Endothelial cell of umbilical vein (primary cell): ENCODE measurements at regions not wholly inside any gene's neighbourhood (a gene's known extent, or its start where the extent isn't known, plus 50 kb on each side); places are given as distances from the start of the nearest gene placed in this dataset.

Experiments
- BruUV-seq: library from RNA; stranded (reverse); fragments of 400-500 nt; replicated peaks from 2 replicates; lab custom pipeline; 2021; lab: Mats Ljungman, UMichigan
- CTCF ChIA-PET: fragments of 300-600, 350-600 bp; sonication (Branson Sonifier 250); formaldehyde crosslinking; loops from one replicate; lab custom pipeline; 2021; ENCODE audit warnings: antibody characterized with exemption, inconsistent platforms; lab: Charles Lee
- POLR2A ChIA-PET: fragments of 300-600, 350-600 bp; sonication (Branson Sonifier 250); formaldehyde crosslinking; loops from one replicate; lab custom pipeline; 2021; ENCODE audit warnings: antibody characterized with exemption, inconsistent platforms; lab: Charles Lee
- DNase-seq: peaks from one replicate; pipeline ENCODE4 v3.0.0-alpha.2; 2011; ENCODE audit warnings: low read depth, low spot score
- FAIRE-seq: peaks from 2 replicates; lab custom pipeline; 2011; peaks lifted over from hg19 to GRCh38; lab: Jason Lieb, UNC
- H2AFZ ChIP-seq: 2 replicates; pipeline ENCODE4 v1.6.0; 2012; ENCODE audit warnings: low read depth, low read length, control low read depth, inconsistent platforms
- H3K27ac ChIP-seq: 2 replicates; pipeline ENCODE4 v1.5.1; 2011; ENCODE audit warnings: low read depth, mild to moderate bottlenecking, control low read depth, low read length, moderate library complexity; ENCODE audit not compliant: insufficient read depth
- H3K27me3 ChIP-seq, 2 experiments: 2 replicates each; pipeline versions ENCODE4 v1.6.0 to v1.6.1; 2011; ENCODE audit warnings: low read length in 2 of 2, mixed read lengths in 1 of 2; ENCODE audit not compliant: control insufficient read depth in 2 of 2, insufficient read depth in 2 of 2
- H3K36me3 ChIP-seq, 2 experiments: 2 replicates in 1 of 2; 3 replicates in 1 of 2; pipeline ENCODE4 v1.5.1; 2011; ENCODE audit warnings: low read length in 2 of 2, mild to moderate bottlenecking in 1 of 2, moderate library complexity in 1 of 2; ENCODE audit not compliant: control insufficient read depth in 2 of 2, insufficient read depth in 2 of 2; ENCODE audit errors: extremely low read depth in 1 of 2
- H3K4me1 ChIP-seq: 3 replicates; pipeline ENCODE4 v1.5.1; 2011; ENCODE audit warnings: mild to moderate bottlenecking, low read length; ENCODE audit not compliant: control insufficient read depth, insufficient read depth; ENCODE audit errors: extremely low read depth
- H3K4me2 ChIP-seq: 2 replicates; pipeline ENCODE4 v1.6.1; 2011; ENCODE audit warnings: low read length, control low read depth, mixed read lengths; ENCODE audit not compliant: insufficient read depth
- H3K4me3 ChIP-seq, 3 experiments: fragments of 200-600 bp in 1 of 3; sonication (generic), shearing (Covaris generic) in 1 of 3; replicated peaks in 1 of 3; 2 replicates each; pipeline ENCODE4 v1.5.1; 2011 to 2016; ENCODE audit warnings: control low read depth in 3 of 3, low read length in 3 of 3, mild to moderate bottlenecking in 2 of 3, inconsistent platforms in 1 of 3, low read depth in 1 of 3, moderate library complexity in 1 of 3; ENCODE audit not compliant: insufficient read depth in 1 of 3
- H3K79me2 ChIP-seq: 2 replicates; pipeline ENCODE4 v1.6.0; 2012; ENCODE audit warnings: low read length, inconsistent platforms; ENCODE audit not compliant: control insufficient read depth, insufficient read depth
- H3K9ac ChIP-seq: replicated peaks from 2 replicates; pipeline ENCODE3; 2011; ENCODE audit warnings: low read length, control low read depth; ENCODE audit not compliant: insufficient read depth; ENCODE audit errors: extremely low read depth
- H3K9me1 ChIP-seq: replicated peaks from 3 replicates; pipeline ENCODE4 v1.6.0; 2011; ENCODE audit warnings: mild to moderate bottlenecking, low read length; ENCODE audit not compliant: control insufficient read depth, insufficient read depth; ENCODE audit errors: extremely low read depth
- H3K9me3 ChIP-seq: replicated peaks from 2 replicates; pipeline ENCODE4 v1.5.1; 2012; ENCODE audit warnings: low read length, inconsistent platforms; ENCODE audit not compliant: control insufficient read depth, insufficient read depth
- H4K20me1 ChIP-seq: replicated peaks from 2 replicates; pipeline ENCODE3; 2011; ENCODE audit warnings: mild to moderate bottlenecking, low read length; ENCODE audit not compliant: control insufficient read depth, insufficient read depth; ENCODE audit errors: extremely low read depth
- CTCF ChIP-seq, 2 donors: IDR thresholded peaks; 1 replicate in 1 of 2; 2 replicates in 1 of 2; pipeline ENCODE4 v1.5.1; 2011; ENCODE audit warnings: low read length in 2 of 2, mild to moderate bottlenecking in 2 of 2, moderate library complexity in 2 of 2, control low read depth in 1 of 2, inconsistent platforms in 1 of 2, low read depth in 1 of 2; ENCODE audit not compliant: insufficient read depth in 1 of 2; ENCODE audit errors: extremely low read depth in 1 of 2
- EZH2 ChIP-seq: IDR thresholded peaks from 2 replicates; pipeline ENCODE4 v1.6.1; 2012; ENCODE audit warnings: borderline replicate concordance, low read depth, mild to moderate bottlenecking, moderate library complexity, low read length, inconsistent platforms; ENCODE audit not compliant: severe bottlenecking
- FOS ChIP-seq: IDR thresholded peaks from 2 replicates; pipeline ENCODE4 v1.6.1; 2011; ENCODE audit warnings: mild to moderate bottlenecking, low read length, moderate library complexity, borderline replicate concordance; ENCODE audit not compliant: insufficient read depth
- GATA2 ChIP-seq: IDR thresholded peaks from 2 replicates; pipeline ENCODE4 v1.7.0; 2011; ENCODE audit warnings: low read depth, mild to moderate bottlenecking, moderate library complexity, mixed read lengths, low read length; ENCODE audit not compliant: insufficient read length, insufficient read depth
- JUN ChIP-seq: IDR thresholded peaks from 2 replicates; pipeline ENCODE4 v1.6.1; 2011; ENCODE audit warnings: borderline replicate concordance, low read depth; ENCODE audit not compliant: insufficient read length, insufficient read depth
- MAX ChIP-seq: IDR thresholded peaks from 2 replicates; pipeline ENCODE4 v1.6.1; 2011; ENCODE audit not compliant: insufficient read depth, insufficient read length
- MYC ChIP-seq: IDR thresholded peaks from one replicate; pipeline ENCODE4 v1.6.1; 2011; ENCODE audit warnings: mild to moderate bottlenecking, low read depth, low read length
- POLR2A ChIP-seq: IDR thresholded peaks from 2 replicates; pipeline ENCODE4 v1.6.1; 2012; ENCODE audit warnings: low read depth, mild to moderate bottlenecking, control low read depth, low read length
- POLR2AphosphoS5 ChIP-seq: IDR thresholded peaks from 2 replicates; pipeline ENCODE4 v1.6.1; 2012; ENCODE audit warnings: low read depth, mild to moderate bottlenecking, control low read depth, low read length, moderate library complexity; ENCODE audit not compliant: insufficient read depth
- dilution Hi-C: fragments of 300-500 bp; cut with MboI; formaldehyde crosslinking; loops from one replicate; pipeline ENCODE4 v1.15.0; 2019; ENCODE audit warnings: low sequenced_read_pairs; ENCODE audit not compliant: extremely low pct_ligation_motif_present
- intact Hi-C: fragments of 100-400 bp; cut with micrococcal nuclease; formaldehyde crosslinking; loops from one replicate; pipeline ENCODE4 v1.10.0; 2022

GRCh38 chr3:64450396-64450956 is 225.2 kb upstream of the PRICKLE2 start:
- no peak overlapping the region for H2AFZ ChIP-seq
- no peaks in the 10 kb centered on the region for H3K4me1 ChIP-seq
- no peak overlapping the region for H3K4me3 ChIP-seq
- no peaks in the 10 kb centered on the region for H3K9me3 ChIP-seq
- no peaks in the 10 kb centered on the region for H4K20me1 ChIP-seq
- ChIA-PET CTCF (interaction anchor here (1.8 kb wide), 1 partner anchor 12 kb away, joined by 5 read pairs; no protein-coding TSS in a partner anchor), POLR2A (interaction anchor here (0.6 kb wide), 1 partner anchor 1346 kb away, joined by 3 read pairs; no protein-coding TSS in a partner anchor)
- H3K27ac ChIP-seq: no peak overlapping the region
- intact Hi-C loops: no loop called here
- no peak overlapping the region for H3K4me2 ChIP-seq
- dilution Hi-C loops: loop anchor here (25.0 kb wide), 1 partner anchor 413 kb away; no protein-coding TSS in a partner anchor
- H3K9ac ChIP-seq: no peak overlapping the region
- H3K9me1 ChIP-seq: no peaks in the 10 kb centered on the region
- peaks cover 34 to 38% of the 10 kb centered on the region in 2 experiments for H3K27me3 ChIP-seq
- DNase-seq: no peak
- H3K79me2 ChIP-seq: no peaks in the 10 kb centered on the region
- FAIRE-seq: no peak
- TF ChIP-seq EZH2: no peak
- no peak for TF ChIP-seq POLR2AphosphoS5
- TF ChIP-seq MAX: no peak
- no peak for TF ChIP-seq JUN
- TF ChIP-seq MYC: no peak
- no peak for TF ChIP-seq FOS
- no peak for TF ChIP-seq CTCF (IDR thresholded peaks at IDR 0.05; ENCODE audit: extremely low read depth in 1 of 2, insufficient read depth in 1 of 2, low read depth in 1 of 2, low read length in 2 of 2)
- TF ChIP-seq POLR2A: no peak
- no peak for TF ChIP-seq GATA2
- no TSS peak for BruUV-seq
- H3K36me3 ChIP-seq: no peaks in the 10 kb centered on the region
